SK-N-DZ (cell line): ENCODE measurements at regions not wholly inside any gene's neighbourhood (a gene's known extent, or its start where the extent isn't known, plus 50 kb on each side); places are given as distances from the start of the nearest gene placed in this dataset.
"Not testable (repeated sequence)": the region's sequence is repeated elsewhere in the genome, so short reads cannot be mapped to it uniquely, and the experiment has no call there.

ENCODE experiments used
- DNase-seq: peaks from one replicate; pipeline ENCODE4 v3.0.0-alpha.2; 2015; ENCODE audit warnings: low spot score

DNA sequence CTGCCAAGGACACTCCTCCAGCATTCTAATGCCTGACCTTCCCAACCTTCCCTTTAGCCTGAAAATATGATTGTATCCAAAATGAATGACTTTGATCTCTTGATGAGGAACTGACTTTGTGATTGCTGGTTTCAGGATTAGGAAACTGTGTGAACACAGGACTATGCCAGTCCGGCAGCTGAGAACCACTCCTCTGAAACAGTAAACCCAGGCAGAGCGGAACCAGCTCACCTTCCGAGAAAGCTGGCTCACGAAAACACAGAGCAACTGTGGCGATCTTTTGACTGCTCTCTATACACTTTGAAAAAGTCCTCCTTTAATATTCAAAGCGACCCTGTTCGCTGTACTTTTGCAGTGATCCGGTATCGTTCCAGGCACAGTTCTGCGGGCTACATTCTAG lies 258.8 kb upstream of the IRS2 start:
- DNase-seq, result no peak

DNA sequence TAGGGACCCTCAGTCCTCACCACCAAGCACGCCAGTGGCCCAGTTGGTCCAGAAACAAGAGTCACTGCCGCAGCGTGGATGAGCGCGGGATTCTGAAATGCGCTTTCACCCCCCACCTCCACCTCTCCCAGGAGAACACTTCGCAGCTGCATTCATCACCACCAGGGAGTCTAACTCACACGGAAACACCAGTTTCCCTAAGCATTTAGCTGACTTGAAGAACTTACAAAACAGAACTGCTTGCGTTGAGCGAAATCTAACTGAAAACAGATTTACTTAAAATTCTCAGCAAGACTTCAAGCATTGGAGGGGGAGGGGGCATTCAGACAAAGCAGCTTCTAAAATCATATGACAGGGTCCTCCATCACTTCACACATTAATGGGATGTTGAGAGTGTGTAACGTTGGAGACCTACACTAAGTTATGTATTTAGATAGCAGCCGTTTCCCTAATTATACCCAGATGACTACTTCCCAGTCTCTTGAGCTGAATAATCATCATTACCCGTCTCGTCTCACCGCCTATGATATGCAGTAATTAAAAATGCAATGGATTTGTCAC lies 258.2 kb upstream of the IRS2 start:
- no peak for DNase-seq

DNA sequence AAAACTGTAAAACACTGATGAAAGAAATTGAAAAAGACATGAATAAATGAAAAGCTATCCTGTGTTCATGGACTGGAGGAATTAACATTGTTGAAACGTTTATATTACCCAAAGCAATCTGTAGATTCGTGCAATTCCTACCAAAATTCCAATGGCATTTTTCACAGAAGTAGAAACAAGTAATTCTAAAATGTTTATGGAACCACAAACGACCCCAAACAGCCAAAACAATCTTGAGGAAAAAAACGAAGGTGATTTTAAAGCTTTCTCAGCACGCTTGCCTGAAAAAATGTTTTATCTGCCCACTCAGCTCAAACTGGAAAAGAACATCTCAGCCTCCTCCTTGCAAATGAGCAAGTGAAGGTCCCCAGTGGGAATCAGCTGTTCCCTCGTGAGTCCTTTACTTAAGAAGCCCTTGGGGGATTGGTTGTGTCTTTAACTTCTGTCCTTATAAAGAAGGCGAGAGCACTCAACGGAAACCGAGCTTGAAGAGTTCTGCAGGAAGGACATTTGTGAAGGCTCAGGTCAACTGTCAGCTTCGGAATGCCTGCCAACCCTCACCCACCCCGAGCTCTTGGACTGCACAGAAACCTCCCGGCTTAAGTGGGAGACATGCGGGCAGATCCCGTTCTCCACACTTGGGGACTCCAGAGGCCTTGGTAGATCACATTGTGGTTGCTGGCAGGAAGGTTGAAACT lies 256.0 kb upstream of the IRS2 start:
- DNase-seq, result no peak

DNA sequence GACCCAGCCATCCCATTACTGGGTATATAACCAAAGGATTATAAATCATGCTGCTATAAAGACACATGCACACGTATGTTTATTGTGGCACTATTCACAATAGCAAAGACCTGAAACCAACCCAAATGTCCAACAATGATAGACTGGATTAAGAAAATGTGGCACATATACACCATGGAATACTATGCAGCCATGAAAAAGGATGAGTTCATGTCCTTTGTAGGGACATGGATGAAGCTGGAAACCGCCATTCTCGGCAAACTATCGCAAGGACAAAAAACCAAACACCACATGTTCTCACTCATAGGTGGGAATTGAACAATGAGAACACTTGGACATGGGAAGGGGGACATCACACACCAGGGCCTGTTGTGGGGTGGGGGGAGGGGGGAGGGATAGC lies 255.3 kb upstream of the IRS2 start:
- DNase-seq, result not testable (repeated sequence)

DNA sequence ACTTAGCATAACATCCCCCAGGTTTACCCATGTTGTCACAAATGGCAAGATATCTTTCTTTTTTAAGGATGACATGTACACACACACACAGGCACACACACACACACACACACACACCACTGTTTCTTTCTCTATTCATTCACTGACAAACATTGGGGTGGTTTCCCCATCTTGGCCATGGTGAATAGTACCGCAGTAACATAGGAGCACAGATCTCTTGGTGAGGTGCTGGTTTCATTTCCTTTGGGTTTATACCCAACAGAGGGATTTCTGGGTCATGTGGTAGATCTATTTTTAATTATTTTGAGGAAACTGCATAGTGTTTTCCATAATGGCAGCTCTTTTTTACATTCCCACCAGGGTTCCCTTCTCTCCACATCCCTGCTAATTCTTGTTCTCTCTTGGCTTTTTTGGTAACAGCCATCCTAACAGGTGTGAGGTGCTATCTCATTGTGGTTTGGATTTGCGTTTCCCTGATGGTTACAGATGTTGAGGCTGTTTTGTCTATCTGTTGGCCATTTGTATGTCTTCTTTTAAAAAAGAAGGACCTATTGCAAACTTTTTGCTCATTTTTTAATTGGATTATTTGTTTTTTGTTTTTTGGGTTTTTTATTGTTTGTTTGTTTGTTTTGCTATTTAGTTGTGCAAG lies 251.7 kb upstream of the IRS2 start:
- DNase-seq, result no peak

DNA sequence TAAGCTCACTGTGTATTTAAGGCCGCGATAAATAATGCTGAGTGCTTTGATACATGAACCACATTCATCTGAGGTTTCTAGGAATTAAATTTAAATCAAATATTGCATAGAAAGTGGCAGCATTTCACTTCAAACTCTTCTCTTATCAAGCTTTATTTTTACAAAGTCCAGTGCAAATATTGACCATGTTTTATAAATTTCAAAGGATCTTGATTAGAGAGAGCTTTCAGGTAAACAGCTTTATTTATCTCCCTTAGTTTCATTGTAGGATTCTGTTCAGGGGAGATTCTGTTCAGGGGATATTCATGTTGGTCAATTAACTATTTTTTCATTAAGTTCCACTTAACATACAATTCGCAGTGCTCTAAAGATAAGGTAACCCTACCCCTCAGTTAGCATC lies 249.7 kb upstream of the IRS2 start:
- no peak for DNase-seq

DNA sequence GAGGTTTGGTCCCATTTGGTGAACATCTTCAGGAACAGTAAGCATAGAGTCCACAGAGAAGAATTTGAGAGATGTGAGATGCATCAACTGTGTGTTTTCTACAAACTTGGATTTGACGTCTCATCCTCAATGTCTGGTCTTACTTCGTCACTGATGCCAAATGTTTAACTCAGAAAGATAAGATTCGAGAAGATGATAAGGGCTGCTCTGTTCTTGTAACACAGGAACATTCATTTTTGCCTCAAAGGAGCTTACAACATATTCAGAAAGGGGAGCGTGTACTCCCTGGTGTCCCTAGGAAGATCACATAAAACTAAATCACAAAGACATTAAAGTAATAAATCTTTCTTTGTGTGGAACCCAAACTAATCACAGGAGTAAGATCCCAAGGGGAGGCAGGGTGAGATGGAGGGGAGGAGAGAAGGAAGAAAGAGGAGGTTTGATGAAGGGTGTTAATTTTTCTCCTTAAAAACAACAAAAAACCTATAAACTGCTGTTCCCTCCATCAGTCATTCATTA lies 247.7 kb upstream of the IRS2 start:
- no peak for DNase-seq

DNA sequence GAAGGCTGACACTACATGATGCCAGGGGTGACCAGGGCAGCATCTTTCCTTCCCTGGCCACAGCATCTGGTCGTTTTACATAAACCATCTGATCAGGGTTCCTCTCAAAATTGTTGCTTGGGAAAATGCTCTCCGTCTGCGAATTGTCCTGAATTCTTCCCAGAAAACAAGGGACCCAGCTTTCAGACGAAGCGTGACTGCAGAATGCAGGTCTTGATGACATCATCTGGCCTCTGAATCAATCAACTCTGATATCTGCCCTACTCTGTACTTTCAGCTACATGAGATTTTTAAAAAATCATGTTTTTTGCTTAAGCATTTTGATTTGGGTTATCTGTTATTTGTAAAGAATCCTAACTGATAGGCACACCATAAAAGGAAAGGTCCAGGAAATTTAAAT lies 246.6 kb upstream of the IRS2 start:
- DNase-seq, result no peak

DNA sequence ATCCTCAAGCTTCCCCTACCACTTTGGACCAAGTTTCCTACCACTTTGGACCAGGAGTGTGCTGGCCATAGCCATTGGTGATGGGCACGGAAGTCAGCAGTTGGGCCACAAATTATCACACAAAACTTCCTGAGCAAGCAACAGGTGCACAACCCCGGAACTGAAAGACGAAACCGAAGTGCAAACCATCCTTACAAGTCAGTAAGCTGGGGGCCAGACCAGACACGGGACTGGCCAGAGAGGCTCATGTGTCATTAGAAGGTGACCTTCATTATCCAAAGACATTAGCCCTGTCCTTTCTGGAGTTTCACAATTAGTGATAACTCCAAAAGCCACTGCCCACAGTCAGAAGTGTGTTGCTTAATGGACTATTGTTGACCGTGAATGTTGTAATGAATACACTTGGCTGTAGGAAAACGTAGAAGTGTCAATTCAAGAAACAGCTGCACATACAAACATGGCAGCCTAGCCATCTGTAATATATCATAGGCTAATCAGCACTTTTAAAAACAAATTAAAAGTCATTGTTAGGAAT lies 244.1 kb upstream of the IRS2 start:
- no peak for DNase-seq

DNA sequence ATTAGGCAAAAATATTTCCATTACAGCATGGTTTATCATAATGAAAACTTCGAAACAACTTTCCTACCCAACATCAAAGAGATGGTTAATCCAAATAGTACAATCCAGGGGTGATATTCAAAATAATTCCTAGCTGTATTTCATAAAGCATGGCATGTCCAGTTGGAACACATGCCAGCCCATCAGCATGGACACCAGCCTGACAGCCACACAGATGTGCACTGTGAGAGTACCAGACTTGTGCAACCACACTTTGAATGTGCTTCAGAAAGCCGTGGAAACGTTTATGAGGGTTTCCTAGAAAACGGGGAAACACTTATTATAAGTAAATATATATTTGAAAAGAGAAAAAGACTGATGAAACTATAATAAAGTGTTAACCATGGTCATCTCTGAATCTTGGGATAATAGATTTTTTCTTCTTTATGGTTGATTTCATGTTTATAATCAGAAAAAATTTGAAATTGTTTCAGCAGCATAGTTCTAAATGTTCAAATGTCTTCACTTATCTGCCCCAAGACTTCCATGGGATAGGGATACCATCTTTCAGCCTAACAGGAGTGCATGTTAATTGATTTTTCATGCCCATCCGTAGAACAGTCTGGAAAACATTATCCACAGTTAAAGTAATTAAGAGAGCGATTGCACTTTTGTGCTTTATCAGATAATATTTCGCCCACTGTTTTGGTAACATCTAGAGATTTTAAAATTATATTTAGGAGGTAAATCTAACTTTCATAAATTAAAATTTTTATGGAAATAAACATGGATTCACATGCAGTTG lies 242.6 kb upstream of the IRS2 start:
- DNase-seq, result peak; percentile 26

DNA sequence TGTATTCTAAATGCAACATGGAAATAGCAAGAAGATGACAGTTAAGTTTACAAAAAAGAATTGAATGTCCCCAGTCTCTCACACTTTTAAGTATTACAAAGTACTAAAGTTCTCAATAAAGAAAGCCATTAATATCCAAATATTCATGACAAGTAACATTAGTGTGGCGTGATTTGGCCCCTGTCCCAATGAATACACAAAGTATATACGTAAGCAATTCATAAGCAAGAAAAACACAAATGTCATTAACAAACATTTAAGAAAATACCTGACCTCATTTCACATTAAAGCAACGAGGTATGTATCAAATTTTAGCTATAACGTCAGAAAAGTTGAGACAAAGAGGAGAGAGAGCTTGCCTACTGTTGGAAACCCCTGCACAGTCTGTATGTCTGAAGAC lies 241.9 kb upstream of the IRS2 start:
- DNase-seq, result no peak

DNA sequence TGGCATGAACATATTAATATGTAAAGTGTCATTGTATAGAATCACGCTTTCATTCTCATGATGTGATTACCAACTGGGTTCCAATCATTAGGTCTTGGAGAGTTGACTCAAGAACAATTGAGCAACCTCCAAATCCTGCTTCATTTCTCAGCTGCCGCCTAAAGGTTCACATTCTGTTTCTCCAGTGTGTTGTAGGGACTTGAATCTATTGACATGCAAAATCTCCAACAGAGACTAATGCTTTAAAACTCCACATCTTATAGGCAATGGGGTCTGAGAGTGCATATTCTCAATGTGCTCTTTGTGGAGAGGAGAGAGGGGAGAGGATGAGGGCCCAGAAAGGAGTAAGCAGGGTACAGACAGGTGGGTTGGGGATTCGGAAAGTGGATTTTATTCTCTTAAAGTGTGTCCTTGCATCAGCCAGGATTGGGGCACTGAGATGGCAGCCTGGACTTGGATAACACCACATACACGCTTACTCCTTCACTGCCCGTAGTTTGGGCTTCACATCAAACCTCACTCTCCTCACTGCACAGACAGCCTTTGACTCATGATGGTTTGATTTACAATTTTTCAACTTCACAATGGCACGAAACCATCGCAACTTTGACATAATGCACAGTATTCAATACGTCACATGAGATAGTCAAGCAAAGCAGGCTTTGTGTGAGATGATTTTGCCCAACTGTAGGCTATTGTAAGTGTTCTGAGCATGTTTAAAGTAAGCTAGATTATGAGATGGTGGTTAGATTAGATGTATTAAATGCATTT lies 241.3 kb upstream of the IRS2 start:
- no peak for DNase-seq

DNA sequence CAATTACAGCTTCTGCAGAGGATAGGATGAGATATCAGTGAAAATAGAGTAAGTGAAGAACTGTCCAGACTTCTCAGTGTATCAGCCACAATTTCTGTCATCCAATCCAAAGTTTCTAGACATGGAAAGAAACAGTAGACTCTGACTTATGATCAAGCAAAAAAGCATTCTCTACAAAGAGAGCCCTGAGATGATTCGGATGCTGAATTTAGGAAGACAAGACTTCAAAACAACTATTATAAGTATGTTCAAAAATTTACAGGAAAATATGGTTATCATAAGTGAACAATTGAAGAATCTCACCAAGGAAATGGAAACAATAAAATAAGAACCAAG lies 238.2 kb upstream of the IRS2 start:
- DNase-seq, result no peak

DNA sequence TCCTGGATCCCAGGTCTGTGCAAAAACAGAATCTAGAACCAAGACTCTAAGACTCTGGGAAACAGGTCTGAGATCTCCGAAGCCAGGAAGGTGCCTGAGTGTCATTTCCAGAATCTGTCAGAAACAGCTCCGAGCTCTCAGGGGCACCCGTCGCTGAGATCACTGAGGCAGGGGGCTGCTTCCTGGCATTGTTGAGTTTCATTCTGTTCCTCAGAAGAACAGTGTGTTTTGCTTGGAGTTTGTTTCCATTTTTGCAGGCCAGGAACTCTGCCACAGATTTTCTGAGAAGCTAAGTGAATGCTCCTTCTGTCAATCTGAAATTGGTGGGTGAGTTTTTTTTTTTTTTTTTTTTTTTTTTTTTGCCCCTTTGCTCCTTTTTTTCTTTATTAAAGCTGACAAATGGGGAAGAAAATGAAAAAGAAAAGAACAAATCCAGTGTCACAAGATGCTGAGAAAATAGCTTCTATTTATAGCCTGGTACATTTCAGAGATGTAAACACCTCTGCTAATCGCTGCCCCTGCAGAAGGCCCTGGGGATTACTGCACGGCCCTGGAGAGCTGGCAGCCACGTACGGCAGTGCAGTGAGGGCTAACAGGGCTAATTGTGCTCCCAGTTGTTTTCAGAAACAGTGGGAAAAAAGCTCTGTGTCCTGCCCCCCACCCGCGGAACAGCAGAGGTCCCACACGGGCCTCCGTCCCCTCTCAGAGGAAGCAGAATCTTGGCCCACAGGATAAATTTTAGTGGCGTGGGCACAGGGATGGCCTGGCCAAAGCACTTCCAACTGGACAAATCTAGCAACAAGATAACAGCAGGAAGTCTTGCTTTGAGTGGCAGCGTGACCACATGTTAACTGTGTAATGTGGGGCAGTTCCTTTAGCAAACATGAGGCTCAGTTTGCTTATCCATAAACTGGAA lies 237.6 kb upstream of the IRS2 start:
- DNase-seq, result peak; percentile 18

DNA sequence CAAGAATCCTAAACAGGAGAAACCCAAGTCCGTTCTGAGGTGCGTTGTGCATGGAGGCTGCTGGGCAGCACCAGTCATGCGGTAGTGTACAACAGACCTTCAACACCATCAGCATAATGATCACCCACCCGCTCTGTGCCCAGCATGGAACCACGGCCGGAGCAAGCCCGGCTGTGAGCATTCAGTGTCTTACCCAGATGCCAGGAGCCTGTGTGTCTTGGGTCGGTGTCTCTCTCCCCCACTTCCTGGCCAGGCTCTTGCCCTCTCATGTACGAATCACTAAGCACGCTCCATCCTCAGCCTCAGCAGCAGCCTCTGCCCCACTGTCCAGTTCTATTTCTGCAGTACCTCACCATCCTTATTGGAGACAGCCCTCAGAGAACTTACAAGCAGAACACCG lies 231.6 kb upstream of the IRS2 start:
- DNase-seq, result no peak

DNA sequence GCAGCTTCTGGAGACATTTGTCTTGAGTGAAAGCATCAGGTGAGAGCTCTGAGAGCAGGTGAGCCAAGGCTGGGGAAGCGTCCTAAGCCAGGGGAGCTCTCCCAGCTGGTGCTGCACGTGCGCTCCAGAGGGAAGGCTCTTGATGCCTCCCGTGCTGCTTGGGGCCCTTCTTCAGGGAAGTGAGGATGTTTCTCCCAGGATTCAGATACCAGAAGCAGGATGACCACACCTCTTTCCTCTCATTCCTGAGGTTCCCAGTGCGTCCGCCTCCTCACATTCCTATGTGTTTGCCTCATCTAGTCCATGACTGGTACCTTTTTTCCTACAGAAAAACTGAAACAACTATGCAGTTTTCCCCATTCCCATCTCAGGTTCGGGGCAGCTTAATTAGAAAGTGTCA lies 231.0 kb upstream of the IRS2 start:
- DNase-seq, result no peak

DNA sequence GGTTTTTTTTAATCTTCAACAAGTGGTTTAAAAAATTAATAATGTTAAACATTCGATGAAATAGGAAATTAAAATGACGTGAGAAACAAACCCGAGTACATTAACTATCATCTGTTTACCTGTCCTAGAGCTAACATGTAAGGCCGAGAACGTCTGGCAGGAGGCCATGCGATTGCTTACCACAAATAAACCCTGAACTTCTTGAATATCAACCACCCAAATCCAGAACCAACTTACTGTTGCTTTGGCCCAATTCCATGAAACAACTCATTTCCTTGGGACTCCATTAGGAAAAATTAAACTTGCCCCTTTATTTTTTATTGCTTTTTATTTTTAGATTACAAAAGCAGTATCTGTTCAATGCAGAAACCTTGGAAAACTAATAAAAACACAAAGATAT lies 228.9 kb upstream of the IRS2 start:
- DNase-seq, result no peak

DNA sequence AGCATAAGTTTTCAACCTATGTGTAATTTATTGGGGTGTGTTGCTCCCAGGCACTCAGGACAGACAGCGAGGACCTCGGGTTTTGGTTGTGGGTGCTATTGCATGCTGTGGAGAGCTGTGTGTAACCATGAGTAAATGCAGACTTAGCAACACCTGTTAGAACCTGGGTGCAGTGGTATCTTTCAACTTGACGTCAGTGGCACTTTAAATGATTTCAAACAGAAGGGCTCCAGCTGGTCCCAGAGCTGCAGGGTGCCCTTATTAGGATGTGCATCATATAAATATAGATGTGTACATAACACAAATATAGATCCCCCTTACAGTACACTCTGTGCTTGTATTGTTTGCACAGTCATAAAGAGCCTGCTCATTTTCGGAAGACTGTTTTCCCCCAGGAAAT lies 228.3 kb upstream of the IRS2 start:
- no peak for DNase-seq

DNA sequence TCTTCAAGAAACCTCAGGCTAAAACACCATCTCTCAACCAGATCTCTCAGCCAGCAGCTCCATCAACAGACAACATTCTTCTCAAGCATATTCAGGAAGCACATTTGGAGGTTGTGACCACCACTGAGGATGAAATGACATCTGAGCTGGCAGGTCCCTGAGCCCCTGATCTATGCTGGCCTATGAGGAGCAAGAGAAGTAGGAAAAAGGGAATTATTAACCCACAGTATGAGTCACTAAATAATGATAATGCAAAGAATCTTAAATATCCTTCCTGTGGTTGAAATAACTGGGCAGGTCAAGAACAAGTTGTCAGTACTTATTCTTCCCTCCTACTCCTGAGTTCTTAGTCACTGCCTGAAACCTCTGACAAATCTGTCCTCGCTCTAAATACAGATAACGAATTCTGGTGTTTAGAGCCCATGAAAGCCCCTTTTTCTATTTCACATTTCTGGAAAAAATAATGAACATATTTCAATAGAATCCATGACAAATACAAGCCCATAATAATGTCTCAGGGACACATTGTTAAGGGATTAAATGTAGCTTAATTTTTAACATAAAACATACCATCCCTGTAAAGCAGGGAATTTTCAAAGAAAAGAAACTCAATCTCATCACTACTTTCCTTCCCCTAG lies 225.8 kb upstream of the IRS2 start:
- DNase-seq, result no peak
